Activated T-helper 17 cell treated with anti-CD3 and anti-CD28 coated beads, Interleukin-2, amount 50 U/mL, for 72 hours (primary cell): ENCODE measurements at regions not wholly inside any gene's neighbourhood (a gene's known extent, or its start where the extent isn't known, plus 50 kb on each side); places are given as distances from the start of the nearest gene placed in this dataset.

Experiments used
- ATAC-seq: fragments of 150-1000 bp; cut with Tn5 transposase; replicated peaks from 2 replicates; pipeline ENCODE4 v1.10.0; 2021; ENCODE audit warnings: mild to moderate bottlenecking, moderate library complexity
- H3K27ac Mint-ChIP-seq: one replicate; pipeline ENCODE4 v1.8.0; 2022; ENCODE audit warnings: mixed read lengths
- H3K27me3 Mint-ChIP-seq: one replicate; pipeline ENCODE4 v1.8.0; 2022; ENCODE audit warnings: mixed read lengths
- H3K36me3 Mint-ChIP-seq: one replicate; pipeline ENCODE4 v1.8.0; 2022; ENCODE audit warnings: low read depth, mild to moderate bottlenecking, mixed read lengths
- H3K4me1 Mint-ChIP-seq: one replicate; pipeline ENCODE4 v1.8.0; 2022; ENCODE audit warnings: mixed read lengths
- H3K4me3 Mint-ChIP-seq: one replicate; pipeline ENCODE4 v1.8.0; 2022; ENCODE audit warnings: mild to moderate bottlenecking, mixed read lengths
- H3K9me3 Mint-ChIP-seq: one replicate; pipeline ENCODE4 v1.8.0; 2022; ENCODE audit warnings: mixed read lengths

- H3K9me3 Mint-ChIP-seq, result peaks cover 4% of the 10 kb centered on the region
- H3K4me1 Mint-ChIP-seq, result no peaks in the 10 kb centered on the region
- H3K4me3 Mint-ChIP-seq, result no peak overlapping the region
- no peaks in the 10 kb centered on the region for H3K36me3 Mint-ChIP-seq
- no peaks in the 10 kb centered on the region for H3K27me3 Mint-ChIP-seq
- no peak for ATAC-seq
- H3K27ac Mint-ChIP-seq, result no peak overlapping the region
Observed at GRCh38 chr3:88671573-88671972, 435.8 kb upstream of the EPHA3 start.

GRCh38 chr3:88677298-88677697 is 430.1 kb upstream of the EPHA3 start:
- Mint-ChIP-seq H3K4me3 (no peak overlapping the region), H3K9me3 (no peaks in the 10 kb centered on the region)

GRCh38 chr3:88678747-88679146 is 428.7 kb upstream of the EPHA3 start:
- H3K36me3 Mint-ChIP-seq, result no peaks in the 10 kb centered on the region
- ATAC-seq, result no peak

More at GRCh38 chr3:88677298-88677697, 430.1 kb upstream of the EPHA3 start:
- H3K27me3 Mint-ChIP-seq, result no peaks in the 10 kb centered on the region
- no peaks in the 10 kb centered on the region for H3K4me1 Mint-ChIP-seq
- H3K36me3 Mint-ChIP-seq, result no peaks in the 10 kb centered on the region
- no peak overlapping the region for H3K27ac Mint-ChIP-seq
- no peak for ATAC-seq

GRCh38 chr3:88690287-88690686 is 417.1 kb upstream of the EPHA3 start:
- H3K27me3 Mint-ChIP-seq, result no peaks in the 10 kb centered on the region
- H3K4me3 Mint-ChIP-seq, result no peak overlapping the region
- no peak overlapping the region for H3K27ac Mint-ChIP-seq
- H3K36me3 Mint-ChIP-seq, result no peaks in the 10 kb centered on the region
- H3K9me3 Mint-ChIP-seq, result no peaks in the 10 kb centered on the region
- no peak for ATAC-seq
- no peaks in the 10 kb centered on the region for H3K4me1 Mint-ChIP-seq

More at GRCh38 chr3:88678747-88679146, 428.7 kb upstream of the EPHA3 start:
- Mint-ChIP-seq H3K9me3 (no peaks in the 10 kb centered on the region), H3K27me3 (no peaks in the 10 kb centered on the region), H3K4me3 (no peak overlapping the region), H3K4me1 (no peaks in the 10 kb centered on the region), H3K27ac (no peak overlapping the region)

- Mint-ChIP-seq H3K9me3 (no peaks in the 10 kb centered on the region), H3K4me1 (no peaks in the 10 kb centered on the region), H3K27ac (no peak overlapping the region), H3K27me3 (no peaks in the 10 kb centered on the region), H3K4me3 (no peak overlapping the region), H3K36me3 (no peaks in the 10 kb centered on the region)
- ATAC-seq, result no peak
Observed at GRCh38 chr3:88691081-88691480, 416.3 kb upstream of the EPHA3 start.

GRCh38 chr3:88703501-88704059 is 403.8 kb upstream of the EPHA3 start:
- Mint-ChIP-seq H3K27ac (no peak overlapping the region), H3K4me3 (no peak overlapping the region)
- no peak for ATAC-seq

GRCh38 chr3:88704338-88704737 is 403.1 kb upstream of the EPHA3 start:
- Mint-ChIP-seq H3K27ac (no peak overlapping the region), H3K27me3 (no peaks in the 10 kb centered on the region), H3K9me3 (peaks cover 7% of the 10 kb centered on the region), H3K36me3 (no peaks in the 10 kb centered on the region), H3K4me3 (no peak overlapping the region), H3K4me1 (no peaks in the 10 kb centered on the region)
- no peak for ATAC-seq

More at GRCh38 chr3:88703501-88704059, 403.8 kb upstream of the EPHA3 start:
- no peaks in the 10 kb centered on the region for H3K36me3 Mint-ChIP-seq
- H3K4me1 Mint-ChIP-seq, result no peaks in the 10 kb centered on the region
- H3K27me3 Mint-ChIP-seq, result no peaks in the 10 kb centered on the region
- peaks cover 7% of the 10 kb centered on the region for H3K9me3 Mint-ChIP-seq

GRCh38 chr3:88707837-88708236 is 399.6 kb upstream of the EPHA3 start:
- Mint-ChIP-seq H3K4me1 (no peaks in the 10 kb centered on the region), H3K36me3 (no peaks in the 10 kb centered on the region), H3K4me3 (no peak overlapping the region), H3K9me3 (peaks cover 8% of the 10 kb centered on the region), H3K27ac (no peak overlapping the region), H3K27me3 (no peaks in the 10 kb centered on the region)
- ATAC-seq, result no peak

- Mint-ChIP-seq H3K4me1 (no peaks in the 10 kb centered on the region), H3K27ac (no peak overlapping the region), H3K36me3 (no peaks in the 10 kb centered on the region), H3K9me3 (peaks cover 18% of the 10 kb centered on the region), H3K27me3 (no peaks in the 10 kb centered on the region), H3K4me3 (no peak overlapping the region)
- ATAC-seq, result no peak
Observed at GRCh38 chr3:88712552-88712951, 394.9 kb upstream of the EPHA3 start.

- Mint-ChIP-seq H3K36me3 (no peaks in the 10 kb centered on the region), H3K4me1 (no peaks in the 10 kb centered on the region), H3K4me3 (no peak overlapping the region), H3K27ac (no peak overlapping the region), H3K27me3 (no peaks in the 10 kb centered on the region), H3K9me3 (peaks cover 18% of the 10 kb centered on the region)
- no peak for ATAC-seq
Observed at GRCh38 chr3:88713233-88713691, 394.2 kb upstream of the EPHA3 start.

- no peak overlapping the region for H3K27ac Mint-ChIP-seq
Observed at GRCh38 chr3:88725440-88726165, 381.8 kb upstream of the EPHA3 start.

GRCh38 chr3:88732186-88732585 is 375.2 kb upstream of the EPHA3 start:
- H3K27ac Mint-ChIP-seq, result no peak overlapping the region
- no peaks in the 10 kb centered on the region for H3K36me3 Mint-ChIP-seq
- no peak overlapping the region for H3K4me3 Mint-ChIP-seq
- H3K27me3 Mint-ChIP-seq, result no peaks in the 10 kb centered on the region
- no peak for ATAC-seq
- H3K9me3 Mint-ChIP-seq, result peaks cover 4% of the 10 kb centered on the region
- no peaks in the 10 kb centered on the region for H3K4me1 Mint-ChIP-seq

More at GRCh38 chr3:88725440-88726165, 381.8 kb upstream of the EPHA3 start:
- Mint-ChIP-seq H3K27me3 (no peaks in the 10 kb centered on the region), H3K4me3 (no peak overlapping the region), H3K36me3 (no peaks in the 10 kb centered on the region), H3K9me3 (peaks cover 4% of the 10 kb centered on the region), H3K4me1 (no peaks in the 10 kb centered on the region)
- ATAC-seq, result no peak

GRCh38 chr3:88742106-88742505 is 365.3 kb upstream of the EPHA3 start:
- ATAC-seq, result no peak
- Mint-ChIP-seq H3K4me1 (no peaks in the 10 kb centered on the region), H3K27me3 (peaks cover 3% of the 10 kb centered on the region), H3K9me3 (peaks cover 8% of the 10 kb centered on the region), H3K4me3 (no peak overlapping the region), H3K27ac (no peak overlapping the region), H3K36me3 (no peaks in the 10 kb centered on the region)

- Mint-ChIP-seq H3K27ac (no peak overlapping the region), H3K4me3 (no peak overlapping the region), H3K27me3 (peaks cover 3% of the 10 kb centered on the region), H3K36me3 (no peaks in the 10 kb centered on the region), H3K9me3 (peaks cover 9% of the 10 kb centered on the region), H3K4me1 (no peaks in the 10 kb centered on the region)
- ATAC-seq, result no peak
Observed at GRCh38 chr3:88742674-88743507, 364.5 kb upstream of the EPHA3 start.

- H3K4me1 Mint-ChIP-seq, result no peaks in the 10 kb centered on the region
- H3K27me3 Mint-ChIP-seq, result peaks cover 3% of the 10 kb centered on the region
- H3K9me3 Mint-ChIP-seq, result peaks cover 16% of the 10 kb centered on the region
- H3K4me3 Mint-ChIP-seq, result no peak overlapping the region
- H3K36me3 Mint-ChIP-seq, result no peaks in the 10 kb centered on the region
- no peak overlapping the region for H3K27ac Mint-ChIP-seq
- no peak for ATAC-seq
Observed at GRCh38 chr3:88744896-88745295, 362.5 kb upstream of the EPHA3 start.
